ENCODE measurements at regions not wholly inside any gene's neighbourhood (a gene's known extent, or its start where the extent isn't known, plus 50 kb on each side); places are given as distances from the start of the nearest gene placed in this dataset.

GRCh38 chr1:232414100-232414499 lies 215.8 kb downstream of the SIPA1L2 start:
- TF ChIP-seq, protein P1, sequence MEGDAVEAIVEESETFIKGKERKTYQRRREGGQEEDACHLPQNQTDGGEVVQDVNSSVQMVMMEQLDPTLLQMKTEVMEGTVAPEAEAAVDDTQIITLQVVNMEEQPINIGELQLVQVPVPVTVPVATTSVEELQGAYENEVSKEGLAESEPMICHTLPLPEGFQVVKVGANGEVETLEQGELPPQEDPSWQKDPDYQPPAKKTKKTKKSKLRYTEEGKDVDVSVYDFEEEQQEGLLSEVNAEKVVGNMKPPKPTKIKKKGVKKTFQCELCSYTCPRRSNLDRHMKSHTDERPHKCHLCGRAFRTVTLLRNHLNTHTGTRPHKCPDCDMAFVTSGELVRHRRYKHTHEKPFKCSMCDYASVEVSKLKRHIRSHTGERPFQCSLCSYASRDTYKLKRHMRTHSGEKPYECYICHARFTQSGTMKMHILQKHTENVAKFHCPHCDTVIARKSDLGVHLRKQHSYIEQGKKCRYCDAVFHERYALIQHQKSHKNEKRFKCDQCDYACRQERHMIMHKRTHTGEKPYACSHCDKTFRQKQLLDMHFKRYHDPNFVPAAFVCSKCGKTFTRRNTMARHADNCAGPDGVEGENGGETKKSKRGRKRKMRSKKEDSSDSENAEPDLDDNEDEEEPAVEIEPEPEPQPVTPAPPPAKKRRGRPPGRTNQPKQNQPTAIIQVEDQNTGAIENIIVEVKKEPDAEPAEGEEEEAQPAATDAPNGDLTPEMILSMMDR (IDR thresholded peaks at IDR 0.05; ENCODE audit: insufficient read depth, low read depth, low read length) = no peak
- no peak overlapping the region for H3K4me3 ChIP-seq (ENCODE audit: low read depth, low read length)
- DNase-seq (ENCODE audit: low read depth) = no peak

GRCh38 chr1:232413674-232414073 lies 216.3 kb downstream of the SIPA1L2 start:
- TF ChIP-seq, protein P1 (IDR thresholded peaks at IDR 0.05; ENCODE audit: insufficient read depth, low read depth, low read length) = no peak
- no peak for DNase-seq (ENCODE audit: low read depth)

DNA sequence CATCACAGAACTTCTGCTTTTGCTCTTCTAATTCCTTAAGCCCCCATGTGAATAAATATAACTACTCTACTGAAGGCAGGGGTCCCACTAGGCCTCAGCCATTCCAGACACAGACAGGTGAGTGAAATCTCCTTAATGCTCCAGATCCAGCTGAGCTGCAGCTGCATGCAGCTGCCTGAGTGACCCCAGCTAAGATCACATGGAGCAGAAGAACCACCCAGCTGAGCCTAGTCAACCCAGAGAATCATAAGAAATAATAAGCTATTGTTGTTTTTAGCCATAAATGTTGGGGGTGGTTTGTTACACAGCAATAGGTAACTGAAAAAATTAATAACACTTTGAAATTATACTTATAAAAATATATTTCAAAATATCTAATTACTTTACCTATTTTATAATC lies 220.3 kb downstream of the SIPA1L2 start:
- TF ChIP-seq, protein P1 (IDR thresholded peaks at IDR 0.05; ENCODE audit: insufficient read depth, low read depth, low read length) = no peak
- no peak for DNase-seq (ENCODE audit: low read depth)
- H3K4me3 ChIP-seq (ENCODE audit: low read depth, low read length) = no peak overlapping the region

More at GRCh38 chr1:232413674-232414073, 216.3 kb downstream of the SIPA1L2 start:
- H3K4me3 ChIP-seq (ENCODE audit: low read depth, low read length) = no peak overlapping the region

DNA sequence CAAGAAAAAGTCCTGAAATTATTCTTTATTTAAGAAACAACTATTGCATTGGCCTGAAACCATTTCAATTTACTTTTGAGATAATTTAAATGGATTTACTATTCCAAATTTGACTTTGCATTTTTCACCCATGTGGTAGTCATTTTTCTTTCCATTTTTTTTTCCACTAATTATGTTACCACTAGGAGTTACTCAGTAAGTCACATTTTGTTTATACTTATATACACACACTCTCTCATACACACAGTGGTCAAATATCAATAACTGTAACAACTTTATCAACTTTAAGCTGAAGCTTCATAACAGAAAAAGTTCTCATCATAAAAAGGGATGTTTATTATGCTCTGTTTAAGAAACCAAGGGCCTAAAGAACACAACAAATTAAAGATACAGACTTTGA lies 222.8 kb downstream of the SIPA1L2 start:
- DNase-seq (ENCODE audit: low read depth) = no peak
- TF ChIP-seq, protein P1 (IDR thresholded peaks at IDR 0.05; ENCODE audit: insufficient read depth, low read depth, low read length) = no peak

GRCh38 chr1:232405781-232406180 lies 224.2 kb downstream of the SIPA1L2 start:
- no peak for DNase-seq (ENCODE audit: low read depth)
- H3K4me3 ChIP-seq (ENCODE audit: low read depth, low read length) = no peak overlapping the region
- TF ChIP-seq, protein P1 (IDR thresholded peaks at IDR 0.05; ENCODE audit: insufficient read depth, low read depth, low read length) = no peak

More for the DNA sequence above, 222.8 kb downstream of the SIPA1L2 start:
- H3K4me3 ChIP-seq (ENCODE audit: low read depth, low read length) = no peak overlapping the region

DNA sequence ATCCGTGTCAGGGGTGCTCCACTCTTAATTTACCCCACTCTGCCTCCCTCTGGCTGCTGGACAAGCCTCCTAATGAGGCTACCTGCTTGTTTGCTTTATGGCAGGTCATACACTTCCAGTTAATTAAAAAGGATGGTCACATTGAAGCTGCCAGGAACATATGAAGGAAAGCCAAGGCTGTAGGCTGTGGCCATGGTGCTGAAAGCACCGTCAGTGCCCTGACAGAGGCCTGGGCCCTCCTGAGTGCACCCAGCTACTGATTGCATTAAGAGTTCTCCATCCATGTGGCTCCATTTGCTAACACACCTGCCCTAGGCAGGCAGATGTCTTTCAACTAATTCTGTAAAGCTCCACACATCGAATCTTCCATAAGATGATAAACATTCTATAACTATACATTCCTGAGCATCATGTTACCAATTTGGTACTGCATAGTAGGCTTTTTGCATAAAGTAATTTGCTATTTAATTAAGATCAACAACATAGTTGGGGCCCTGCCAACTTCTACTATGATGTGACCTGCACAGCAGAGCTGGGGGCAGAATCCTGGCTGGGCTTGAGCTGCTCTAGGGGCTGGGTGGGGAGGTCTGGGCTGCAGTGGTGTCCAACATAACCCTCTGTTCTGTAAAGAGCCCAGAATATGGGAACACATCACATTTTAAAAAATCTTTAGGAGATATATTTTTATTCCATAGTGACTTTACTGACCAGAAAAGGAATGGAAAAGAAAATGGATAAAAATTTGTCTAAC lies 224.8 kb downstream of the SIPA1L2 start:
- TF ChIP-seq, protein P1 (IDR thresholded peaks at IDR 0.05; ENCODE audit: insufficient read depth, low read depth, low read length) = no peak
- no peak for DNase-seq (ENCODE audit: low read depth)
- no peak overlapping the region for H3K4me3 ChIP-seq (ENCODE audit: low read depth, low read length)

GRCh38 chr1:232404227-232404626 lies 225.7 kb downstream of the SIPA1L2 start:
- TF ChIP-seq, protein P1 (IDR thresholded peaks at IDR 0.05; ENCODE audit: insufficient read depth, low read depth, low read length) = no peak

More at GRCh38 chr1:232404227-232404626, 225.7 kb downstream of the SIPA1L2 start:
- no peak overlapping the region for H3K4me3 ChIP-seq (ENCODE audit: low read depth, low read length)
- DNase-seq (ENCODE audit: low read depth) = no peak
